ENCODE measurements at regions not wholly inside any gene's neighbourhood (a gene's known extent, or its start where the extent isn't known, plus 50 kb on each side); places are given as distances from the start of the nearest gene placed in this dataset.
"Not testable (repeated sequence)": the region's sequence is repeated elsewhere in the genome, so short reads cannot be mapped to it uniquely, and the experiment has no call there.

- H3K4me1 Mint-ChIP-seq (ENCODE audit: unreplicated experiment): peaks cover 2% of the 10 kb centered on the region
- H3K27me3 Mint-ChIP-seq (ENCODE audit: unreplicated experiment): no peaks in the 10 kb centered on the region
- DNase-seq (ENCODE audit: extremely low spot score, unreplicated experiment): no peak
- H3K4me3 Mint-ChIP-seq (ENCODE audit: unreplicated experiment): no peak overlapping the region
- no peaks in the 10 kb centered on the region for H3K9me3 Mint-ChIP-seq (ENCODE audit: unreplicated experiment)
- H3K36me3 Mint-ChIP-seq (ENCODE audit: unreplicated experiment): no peaks in the 10 kb centered on the region
- TF ChIP-seq CTCF (IDR thresholded peaks at IDR 0.05): no peak
- no peak overlapping the region for H3K27ac Mint-ChIP-seq (ENCODE audit: unreplicated experiment)
Observed at GRCh38 chr1:172835834-172836233, 176.9 kb downstream of the FASLG start.

DNA sequence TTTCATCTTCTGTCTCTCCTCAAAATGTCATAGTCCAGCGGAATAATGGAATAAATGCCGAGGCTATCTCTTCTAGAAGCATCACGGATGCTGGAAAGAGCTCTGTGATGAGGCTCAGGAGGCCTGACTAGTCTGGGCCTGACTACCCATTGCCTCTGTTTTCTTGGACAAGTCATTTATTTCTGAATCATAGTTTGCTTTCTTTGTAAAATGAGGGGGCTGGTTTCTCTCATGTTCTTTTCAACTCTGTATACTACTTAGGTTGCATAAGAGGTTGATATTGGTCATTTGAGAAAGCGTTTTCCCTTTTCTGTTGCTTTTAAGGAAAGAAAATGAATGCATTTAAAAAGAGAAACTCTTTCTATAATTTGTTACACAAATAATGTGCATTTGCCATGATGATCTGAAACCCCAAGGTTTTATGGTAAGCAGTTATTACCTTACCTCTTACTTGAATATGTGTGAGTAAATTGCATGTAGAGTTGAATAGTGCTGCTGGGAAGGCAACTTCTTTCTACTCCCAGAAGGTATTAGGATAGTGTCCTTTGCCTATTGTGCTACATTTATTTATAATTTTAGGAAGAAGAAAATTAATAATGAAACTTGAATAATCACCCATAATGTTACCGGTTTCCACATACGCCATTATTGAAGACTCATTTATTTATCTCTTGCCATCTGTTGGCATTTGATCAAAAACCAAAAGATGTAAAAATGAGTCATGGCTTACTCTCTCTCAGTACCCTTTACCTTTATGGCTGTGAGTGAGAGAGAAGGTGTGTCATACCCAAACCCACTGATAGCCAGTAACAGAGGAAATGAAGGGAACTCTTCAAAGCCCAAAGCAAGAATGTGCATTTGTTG lies 179.1 kb downstream of the FASLG start:
- no peaks in the 10 kb centered on the region for H3K36me3 Mint-ChIP-seq (ENCODE audit: unreplicated experiment)
- H3K9me3 Mint-ChIP-seq (ENCODE audit: unreplicated experiment): no peaks in the 10 kb centered on the region
- no peak for DNase-seq (ENCODE audit: extremely low spot score, unreplicated experiment)
- peaks cover 2% of the 10 kb centered on the region for H3K4me1 Mint-ChIP-seq (ENCODE audit: unreplicated experiment)
- no peaks in the 10 kb centered on the region for H3K27me3 Mint-ChIP-seq (ENCODE audit: unreplicated experiment)
- no peak for TF ChIP-seq CTCF (IDR thresholded peaks at IDR 0.05)
- no peak overlapping the region for H3K27ac Mint-ChIP-seq (ENCODE audit: unreplicated experiment)
- no peak overlapping the region for H3K4me3 Mint-ChIP-seq (ENCODE audit: unreplicated experiment)

- peaks cover 2% of the 10 kb centered on the region for H3K4me1 Mint-ChIP-seq (ENCODE audit: unreplicated experiment)
- H3K36me3 Mint-ChIP-seq (ENCODE audit: unreplicated experiment): no peaks in the 10 kb centered on the region
- no peak for DNase-seq (ENCODE audit: extremely low spot score, unreplicated experiment)
- no peak overlapping the region for H3K4me3 Mint-ChIP-seq (ENCODE audit: unreplicated experiment)
- no peak overlapping the region for H3K27ac Mint-ChIP-seq (ENCODE audit: unreplicated experiment)
- H3K9me3 Mint-ChIP-seq (ENCODE audit: unreplicated experiment): no peaks in the 10 kb centered on the region
- TF ChIP-seq CTCF (IDR thresholded peaks at IDR 0.05): no peak
- no peaks in the 10 kb centered on the region for H3K27me3 Mint-ChIP-seq (ENCODE audit: unreplicated experiment)
Observed at GRCh38 chr1:172838680-172839313, 179.9 kb downstream of the FASLG start.

GRCh38 chr1:172839639-172840038 lies 180.7 kb downstream of the FASLG start:
- H3K27ac Mint-ChIP-seq (ENCODE audit: unreplicated experiment); H3K4me3 Mint-ChIP-seq (ENCODE audit: unreplicated experiment); H3K27me3 Mint-ChIP-seq (ENCODE audit: unreplicated experiment); H3K9me3 Mint-ChIP-seq (ENCODE audit: unreplicated experiment); H3K4me1 Mint-ChIP-seq (ENCODE audit: unreplicated experiment); H3K36me3 Mint-ChIP-seq (ENCODE audit: unreplicated experiment); DNase-seq (ENCODE audit: extremely low spot score, unreplicated experiment): not testable (repeated sequence)

GRCh38 chr1:172843444-172843843 lies 184.5 kb downstream of the FASLG start:
- TF ChIP-seq CTCF (IDR thresholded peaks at IDR 0.05): no peak
- Mint-ChIP-seq H3K27me3 (ENCODE audit: unreplicated experiment) (no peaks in the 10 kb centered on the region), H3K4me1 (ENCODE audit: unreplicated experiment) (peaks cover 6% of the 10 kb centered on the region), H3K4me3 (ENCODE audit: unreplicated experiment) (no peak overlapping the region), H3K36me3 (ENCODE audit: unreplicated experiment) (no peaks in the 10 kb centered on the region), H3K9me3 (ENCODE audit: unreplicated experiment) (no peaks in the 10 kb centered on the region), H3K27ac (ENCODE audit: unreplicated experiment) (no peak overlapping the region)
- no peak for DNase-seq (ENCODE audit: extremely low spot score, unreplicated experiment)
